Liver (tissue), 8 donors: ENCODE measurements at regions not wholly inside any gene's neighbourhood (a gene's known extent, or its start where the extent isn't known, plus 50 kb on each side); places are given as distances from the start of the nearest gene placed in this dataset.

Experiments used
- DNase-seq: peaks from one replicate; pipeline ENCODE4 v3.0.0-alpha.2; 2017; ENCODE audit warnings: low spot score
- H3K27ac ChIP-seq, 2 donors: one replicate each; pipeline ENCODE4 v1.7.0; 2013; ENCODE audit warnings: inconsistent platforms in 2 of 2, low read length in 2 of 2, control low read depth in 1 of 2, low read depth in 1 of 2, mild to moderate bottlenecking in 1 of 2
- H3K27me3 ChIP-seq, 4 donors: one replicate each; pipeline versions ENCODE4 v1.6.1 to v1.7.0; 2013; ENCODE audit warnings: low read length in 3 of 4, inconsistent platforms in 1 of 4, mild to moderate bottlenecking in 1 of 4, moderate library complexity in 1 of 4; ENCODE audit not compliant: control insufficient read depth in 4 of 4, insufficient read depth in 4 of 4
- H3K36me3 ChIP-seq, 4 donors: one replicate each; pipeline versions ENCODE4 v1.6.1 to v1.7.0; 2013; ENCODE audit warnings: low read length in 3 of 4, mild to moderate bottlenecking in 3 of 4, low read depth in 1 of 4, moderate library complexity in 1 of 4; ENCODE audit not compliant: control insufficient read depth in 4 of 4, insufficient read depth in 3 of 4
- H3K4me1 ChIP-seq, 4 donors: one replicate each; pipeline versions ENCODE4 v1.6.1 to v1.7.0; 2013; ENCODE audit warnings: low read length in 3 of 4, mild to moderate bottlenecking in 3 of 4, moderate library complexity in 1 of 4; ENCODE audit not compliant: control insufficient read depth in 4 of 4, insufficient read depth in 4 of 4
- H3K4me3 ChIP-seq, 3 donors: one replicate each; pipeline versions ENCODE4 v1.6.1 to v1.7.0; 2013; ENCODE audit warnings: low read length in 3 of 3, control low read depth in 1 of 3, low read depth in 1 of 3, mild to moderate bottlenecking in 1 of 3
- H3K9ac ChIP-seq, 2 donors: one replicate each; pipeline ENCODE4 v1.7.0; 2013; ENCODE audit warnings: low read length in 2 of 2, mild to moderate bottlenecking in 2 of 2, moderate library complexity in 2 of 2, control low read depth in 1 of 2, low read depth in 1 of 2
- H3K9me3 ChIP-seq, 4 donors: one replicate each; pipeline versions ENCODE4 v1.6.1 to v1.7.0; 2013; ENCODE audit warnings: low read length in 3 of 4; ENCODE audit not compliant: control insufficient read depth in 4 of 4
- ATF3 ChIP-seq: IDR thresholded peaks from 2 replicates; pipeline ENCODE4 v1.6.1; 2016; ENCODE audit warnings: antibody characterized with exemption
- CTCF ChIP-seq: fragments of 150-350 bp; IDR thresholded peaks from 2 replicates; pipeline ENCODE4 v1.5.1; 2017; ENCODE audit warnings: improper control_type of control experiment, low read depth, low read length; ENCODE audit not compliant: missing input control
- EGR1 ChIP-seq, 2 donors: IDR thresholded peaks; 2 replicates each; pipeline ENCODE4 v1.6.1; 2016 to 2018; ENCODE audit warnings: antibody characterized with exemption in 2 of 2, low read depth in 2 of 2
- FOXA1 ChIP-seq: IDR thresholded peaks from 2 replicates; pipeline ENCODE4 v1.6.1; 2016; ENCODE audit warnings: antibody characterized with exemption
- GABPA ChIP-seq, 2 donors: IDR thresholded peaks in 1 of 2; conservative IDR thresholded peaks in 1 of 2; 2 replicates each; pipeline ENCODE4 v1.6.1; 2016; ENCODE audit warnings: antibody characterized with exemption in 2 of 2, mild to moderate bottlenecking in 1 of 2, moderate library complexity in 1 of 2
- HNF4G ChIP-seq: IDR thresholded peaks from 2 replicates; pipeline ENCODE4 v1.6.1; 2016; ENCODE audit warnings: antibody characterized with exemption
- MAX ChIP-seq: IDR thresholded peaks from 2 replicates; pipeline ENCODE4 v1.6.1; 2016; ENCODE audit warnings: antibody characterized with exemption
- NR2F2 ChIP-seq: IDR thresholded peaks from 2 replicates; pipeline ENCODE4 v1.6.1; 2016; ENCODE audit warnings: antibody characterized with exemption
- RAD21 ChIP-seq, 2 donors: IDR thresholded peaks; 2 replicates each; pipeline ENCODE4 v1.6.1; 2016; ENCODE audit warnings: antibody characterized with exemption in 2 of 2, mild to moderate bottlenecking in 2 of 2
- RXRA ChIP-seq, 2 donors: IDR thresholded peaks; 2 replicates each; pipeline ENCODE4 v1.6.1; 2017 to 2018; ENCODE audit warnings: antibody characterized with exemption in 2 of 2, mild to moderate bottlenecking in 1 of 2
- YY1 ChIP-seq: IDR thresholded peaks from 2 replicates; pipeline ENCODE4 v1.6.1; 2016; ENCODE audit warnings: antibody characterized with exemption, mild to moderate bottlenecking
- ZBTB33 ChIP-seq: IDR thresholded peaks from 2 replicates; pipeline ENCODE4 v1.6.1; 2016; ENCODE audit warnings: antibody characterized with exemption
- WGBS: extraction: QIAGEN DNeasy Blood & Tissue Kit; methylation state at CpG from one replicate; pipeline ENCODE4 v1.1.7; 2013; 5-methylcytosine and 5-hydroxymethylcytosine counted together
- TF ChIP-seq, protein P1 (sequence below): IDR thresholded peaks from 2 replicates; pipeline ENCODE4 v1.6.1; 2016; ENCODE audit warnings: antibody characterized with exemption, mild to moderate bottlenecking
- donor health status: healthy.
- donor health status: healthy.
- donor health status: healthy.
- donor health status: healthy.
- donor health status: healthy.

DNA sequence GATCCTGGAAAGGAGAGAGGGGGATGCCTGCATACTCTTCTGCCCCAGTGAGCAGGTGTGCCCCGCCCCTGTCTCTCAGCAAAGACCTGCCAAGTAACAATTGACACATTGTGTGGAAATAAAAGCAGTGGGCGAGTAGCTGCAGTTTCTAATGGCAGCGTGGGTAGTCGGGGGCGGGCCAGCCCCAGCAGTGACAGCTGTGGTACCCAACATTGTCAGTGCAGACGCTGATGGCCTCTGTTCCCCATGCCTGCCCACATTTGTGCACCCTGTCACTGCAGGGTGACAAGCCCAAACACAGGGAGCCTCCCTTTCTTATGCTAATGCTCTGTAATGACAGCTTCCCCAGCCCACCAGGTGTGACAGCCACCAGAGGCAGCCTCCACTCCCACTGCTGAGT, 491.7 kb downstream of the DHX35 start:
- Histone ChIP-seq H3K4me3 (no peak overlapping the region), H3K4me1 (no peaks in the 10 kb centered on the region), H3K27me3 (peaks cover 0 to 4% (median 3%) of the 10 kb centered on the region in 4 donors), H3K9ac (no peak overlapping the region), H3K36me3 (no peaks in the 10 kb centered on the region), H3K27ac (no peak overlapping the region), H3K9me3 (peaks cover 0 to 3% (median 0%) of the 10 kb centered on the region in 4 donors)
- no peak for TF ChIP-seq GABPA (IDR thresholded peaks at IDR 0.05 in 1 of 2, conservative IDR thresholded peaks at IDR 0.05 in 1 of 2)
- no peak for TF ChIP-seq RAD21 (IDR thresholded peaks at IDR 0.05)
- TF ChIP-seq ATF3, result no peak
- no peak for TF ChIP-seq EGR1 (IDR thresholded peaks at IDR 0.05; ENCODE audit: low read depth in 2 of 2)
- TF ChIP-seq FOXA1, result no peak
- TF ChIP-seq HNF4G, result no peak
- TF ChIP-seq ZBTB33, result no peak
- TF ChIP-seq MAX, result no peak
- TF ChIP-seq YY1, result no peak
- DNase-seq, result no peak
- WGBS, result 59% methylated on average over 6 of the region's 6 CpGs

- H3K27me3 ChIP-seq, result peaks cover 0 to 4% (median 1%) of the 10 kb centered on the region in 4 donors
- 68% methylated on average over 8 of the region's 8 CpGs for WGBS
- H3K4me3 ChIP-seq, result no peak overlapping the region
- H3K27ac ChIP-seq, result no peak overlapping the region
- no peaks in the 10 kb centered on the region for H3K4me1 ChIP-seq
- H3K9me3 ChIP-seq, result peaks cover 0 to 3% (median 0%) of the 10 kb centered on the region in 4 donors
- no peaks in the 10 kb centered on the region for H3K36me3 ChIP-seq
- no peak overlapping the region for H3K9ac ChIP-seq
- no peak for DNase-seq
- TF ChIP-seq NR2F2 (peak; percentile 83), FOXA1 (no peak), CTCF (no peak), RXRA (IDR thresholded peaks at IDR 0.05) (no peak)
Observed at GRCh38 chr20:39452583-39453340, 490.6 kb downstream of the DHX35 start.

DNA sequence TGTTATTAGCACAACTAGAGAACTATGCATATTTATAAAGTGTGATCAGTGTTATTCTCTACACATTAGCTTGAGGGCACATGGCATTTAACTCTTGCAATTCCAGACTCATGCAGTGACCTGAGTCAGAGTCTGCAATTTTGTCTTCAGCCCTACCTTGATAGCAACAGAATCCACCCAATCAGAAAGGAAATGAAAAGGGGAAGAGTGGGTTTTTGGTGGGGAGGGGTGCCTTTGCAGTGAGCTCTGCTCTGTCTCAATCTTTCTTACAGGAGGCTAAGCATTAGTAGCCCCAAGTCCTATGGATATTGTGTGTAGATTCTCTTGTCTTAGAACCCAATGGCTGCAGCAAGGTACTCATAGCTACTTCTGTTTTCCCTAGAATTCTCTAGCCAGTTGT, 489.2 kb downstream of the DHX35 start:
- H3K9ac ChIP-seq, result no peak overlapping the region
- TF ChIP-seq, protein P1, sequence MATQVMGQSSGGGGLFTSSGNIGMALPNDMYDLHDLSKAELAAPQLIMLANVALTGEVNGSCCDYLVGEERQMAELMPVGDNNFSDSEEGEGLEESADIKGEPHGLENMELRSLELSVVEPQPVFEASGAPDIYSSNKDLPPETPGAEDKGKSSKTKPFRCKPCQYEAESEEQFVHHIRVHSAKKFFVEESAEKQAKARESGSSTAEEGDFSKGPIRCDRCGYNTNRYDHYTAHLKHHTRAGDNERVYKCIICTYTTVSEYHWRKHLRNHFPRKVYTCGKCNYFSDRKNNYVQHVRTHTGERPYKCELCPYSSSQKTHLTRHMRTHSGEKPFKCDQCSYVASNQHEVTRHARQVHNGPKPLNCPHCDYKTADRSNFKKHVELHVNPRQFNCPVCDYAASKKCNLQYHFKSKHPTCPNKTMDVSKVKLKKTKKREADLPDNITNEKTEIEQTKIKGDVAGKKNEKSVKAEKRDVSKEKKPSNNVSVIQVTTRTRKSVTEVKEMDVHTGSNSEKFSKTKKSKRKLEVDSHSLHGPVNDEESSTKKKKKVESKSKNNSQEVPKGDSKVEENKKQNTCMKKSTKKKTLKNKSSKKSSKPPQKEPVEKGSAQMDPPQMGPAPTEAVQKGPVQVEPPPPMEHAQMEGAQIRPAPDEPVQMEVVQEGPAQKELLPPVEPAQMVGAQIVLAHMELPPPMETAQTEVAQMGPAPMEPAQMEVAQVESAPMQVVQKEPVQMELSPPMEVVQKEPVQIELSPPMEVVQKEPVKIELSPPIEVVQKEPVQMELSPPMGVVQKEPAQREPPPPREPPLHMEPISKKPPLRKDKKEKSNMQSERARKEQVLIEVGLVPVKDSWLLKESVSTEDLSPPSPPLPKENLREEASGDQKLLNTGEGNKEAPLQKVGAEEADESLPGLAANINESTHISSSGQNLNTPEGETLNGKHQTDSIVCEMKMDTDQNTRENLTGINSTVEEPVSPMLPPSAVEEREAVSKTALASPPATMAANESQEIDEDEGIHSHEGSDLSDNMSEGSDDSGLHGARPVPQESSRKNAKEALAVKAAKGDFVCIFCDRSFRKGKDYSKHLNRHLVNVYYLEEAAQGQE, result no peak
- TF ChIP-seq ZBTB33 (no peak), MAX (no peak)
- DNase-seq, result no peak
- no peaks in the 10 kb centered on the region for H3K36me3 ChIP-seq
- H3K27me3 ChIP-seq, result peaks cover 0 to 4% (median 1%) of the 10 kb centered on the region in 4 donors
- H3K4me1 ChIP-seq, result no peaks in the 10 kb centered on the region
- no peak overlapping the region for H3K4me3 ChIP-seq
- H3K27ac ChIP-seq, result no peak overlapping the region
- H3K9me3 ChIP-seq, result peaks cover 0 to 3% (median 0%) of the 10 kb centered on the region in 4 donors
